HG03354 (cell line): ENCODE measurements at regions not wholly inside any gene's neighbourhood (a gene's known extent, or its start where the extent isn't known, plus 50 kb on each side); places are given as distances from the start of the nearest gene placed in this dataset.

Source experiments
- ATAC-seq: cut with Tn5 transposase; IDR thresholded peaks from one replicate; pipeline ENCODE4 v1.9.1; 2021; ENCODE audit warnings: mild to moderate bottlenecking; ENCODE audit not compliant: unreplicated experiment, poor library complexity, severe bottlenecking

GRCh38 chr14:100955201-100955600 is 51.7 kb upstream of the RTL1 start:
- ATAC-seq = no peak

GRCh38 chr14:100962494-100962893 is 59.0 kb upstream of the RTL1 start:
- no peak for ATAC-seq

GRCh38 chr14:100965296-100965695 is 61.8 kb upstream of the RTL1 start:
- no peak for ATAC-seq

- ATAC-seq = no peak
These were observed 63.7 kb upstream of the RTL1 start for GRCh38 chr14:100967178-100967577.

GRCh38 chr14:100967930-100968329 is 64.4 kb upstream of the RTL1 start:
- ATAC-seq = no peak

GRCh38 chr14:100972118-100972897 is 68.8 kb upstream of the RTL1 start:
- ATAC-seq = no peak

GRCh38 chr14:100975671-100976070 is 72.1 kb upstream of the RTL1 start:
- no peak for ATAC-seq

- ATAC-seq = no peak
These were observed 75.6 kb upstream of the RTL1 start for GRCh38 chr14:100979079-100979478.

DNA sequence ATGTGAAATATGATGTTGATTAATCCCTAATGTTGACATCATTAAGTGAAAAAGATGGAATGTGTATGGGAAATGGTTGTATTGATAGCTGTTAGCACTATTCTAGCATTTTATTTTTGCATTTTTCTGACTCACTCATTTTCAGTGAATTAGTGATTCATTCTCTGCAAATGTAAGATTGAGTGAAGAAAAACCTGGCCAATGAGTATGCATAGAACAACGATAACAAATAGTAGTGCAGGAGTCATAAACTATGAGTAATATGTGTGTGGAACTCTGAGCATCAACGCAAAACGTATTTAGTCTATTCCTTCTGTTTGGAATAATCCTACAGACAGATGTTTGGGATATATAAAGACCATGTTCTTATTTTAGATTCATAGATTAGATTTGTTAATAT is 76.3 kb upstream of the RTL1 start:
- ATAC-seq = no peak

DNA sequence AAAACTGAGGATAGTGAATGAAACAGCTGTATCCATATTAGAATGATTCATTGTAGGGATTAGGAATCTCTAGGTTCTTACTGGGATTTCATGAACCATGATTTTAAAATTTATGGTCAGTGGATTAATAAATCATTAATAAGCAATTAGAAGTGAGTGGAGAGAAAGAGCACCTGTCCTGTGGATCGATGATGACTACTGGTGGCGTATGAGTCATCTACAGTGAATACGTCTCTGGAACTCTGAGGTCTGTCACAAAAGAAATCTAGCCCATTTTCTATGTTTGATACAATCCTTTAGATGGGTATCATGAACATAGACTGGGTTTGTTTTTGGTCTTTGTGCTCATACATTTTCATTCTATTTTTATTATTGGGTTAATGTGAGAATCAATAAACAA is 77.3 kb upstream of the RTL1 start:
- ATAC-seq = no peak

DNA sequence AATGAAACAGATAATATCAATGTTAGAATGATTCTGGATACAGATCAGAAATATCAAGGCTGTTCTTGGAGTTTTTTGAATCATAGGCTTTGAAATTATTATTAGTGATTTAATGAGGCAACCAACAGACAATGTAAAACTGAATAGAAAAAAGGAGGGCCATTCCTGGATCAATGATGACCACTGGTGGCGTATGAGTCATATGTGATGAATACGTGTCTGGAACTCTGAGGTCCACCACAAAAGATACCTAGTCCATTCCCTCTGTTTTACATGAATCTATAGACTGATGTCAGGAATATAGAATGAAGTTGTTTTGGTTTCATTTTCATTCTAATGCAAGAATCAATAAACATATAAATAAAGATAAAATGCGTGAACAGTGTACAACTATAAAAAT is 78.3 kb upstream of the RTL1 start:
- no peak for ATAC-seq

DNA sequence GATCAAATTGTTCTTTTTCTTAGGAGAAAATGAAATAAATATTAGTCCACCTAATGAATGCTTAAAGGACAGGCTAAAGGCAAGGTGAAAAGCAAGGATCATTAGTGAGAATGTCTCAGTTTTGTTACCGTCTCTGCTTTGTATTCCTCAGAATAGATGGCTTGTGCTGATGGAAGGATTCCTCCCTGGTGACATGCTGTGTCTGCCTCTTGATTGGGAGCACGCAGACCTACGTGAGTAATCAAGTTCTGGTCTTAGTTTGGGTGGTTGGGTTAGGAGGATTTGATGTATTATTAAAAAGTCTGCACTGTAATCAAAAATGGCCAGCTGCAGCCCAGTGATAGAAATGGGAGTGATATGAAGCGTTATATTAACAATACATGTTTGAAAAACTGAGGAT is 78.8 kb upstream of the RTL1 start:
- ATAC-seq = no peak

- ATAC-seq = no peak
These were observed 79.2 kb upstream of the RTL1 start for GRCh38 chr14:100982762-100983161.

- ATAC-seq = no peak
These were observed 80.2 kb upstream of the RTL1 start for GRCh38 chr14:100983710-100984109.

DNA sequence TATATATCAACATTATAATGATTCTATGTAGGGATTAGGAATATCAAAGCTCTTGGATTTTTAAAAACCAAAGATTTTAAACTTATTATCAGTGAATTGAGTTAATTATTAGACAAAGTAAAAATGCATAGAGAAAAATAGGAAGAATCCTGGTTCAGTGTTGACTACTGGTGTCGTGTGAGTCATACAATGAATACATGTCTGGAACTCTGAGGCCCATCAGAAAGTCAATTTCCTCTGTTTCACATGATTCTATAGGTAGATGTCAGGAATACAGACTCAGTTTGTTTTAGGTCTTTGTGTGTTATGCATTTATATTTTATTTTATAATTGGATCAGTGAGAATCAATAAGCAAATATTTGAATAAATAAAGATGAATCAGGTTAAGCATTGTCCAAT is 84.5 kb upstream of the RTL1 start:
- no peak for ATAC-seq

- ATAC-seq = peak; percentile 71
These were observed 84.9 kb upstream of the RTL1 start for GRCh38 chr14:100988411-100988900.

- no peak for ATAC-seq
These were observed 85.4 kb upstream of the RTL1 start for GRCh38 chr14:100988956-100989355.

- ATAC-seq = no peak
These were observed 86.4 kb upstream of the RTL1 start for GRCh38 chr14:100989924-100990323.

DNA sequence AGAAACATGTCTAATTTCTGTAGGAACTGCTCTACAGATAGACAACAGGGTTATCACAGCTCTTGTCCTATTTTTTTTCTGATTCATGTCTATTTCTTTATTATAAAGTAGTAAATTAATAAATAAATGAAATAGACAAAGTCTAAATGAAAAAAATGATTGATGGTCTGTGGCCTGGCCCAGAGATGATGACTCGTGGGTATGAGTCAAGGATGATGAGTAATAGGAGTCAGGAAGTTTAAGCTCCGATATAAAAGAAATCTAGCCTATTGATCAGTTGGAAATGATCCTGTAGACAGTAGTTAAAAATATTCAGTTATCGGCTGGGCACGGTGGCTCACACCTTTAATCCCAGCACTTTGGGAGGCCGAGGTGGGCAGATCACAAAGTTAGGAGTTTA is 90.6 kb upstream of the RTL1 start:
- ATAC-seq = no peak

DNA sequence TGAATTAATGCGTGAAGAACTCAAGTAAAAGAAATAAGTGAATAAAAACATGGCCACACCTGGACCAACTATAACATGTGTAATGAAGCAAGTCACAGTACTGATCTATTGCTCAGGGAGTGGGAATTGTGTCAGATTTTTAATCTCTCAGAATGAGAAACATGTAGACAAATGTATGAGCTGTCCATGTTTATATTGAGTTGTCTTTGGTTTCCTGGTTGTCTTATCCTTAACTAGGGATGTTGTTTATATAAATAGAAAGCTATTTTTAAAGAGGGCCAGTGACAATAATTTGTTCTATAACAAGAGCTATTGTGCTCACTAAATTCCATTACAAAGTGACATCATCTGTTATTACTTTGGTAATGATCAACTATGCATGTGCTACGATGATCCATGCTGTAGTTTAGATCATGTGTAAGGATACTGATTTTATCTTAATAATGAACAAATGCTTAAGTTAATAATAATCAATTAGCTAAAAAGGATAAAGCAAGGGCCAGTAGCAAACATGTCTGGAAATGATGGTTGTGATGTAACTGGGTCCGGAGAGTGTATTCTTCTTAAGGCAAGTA is 91.3 kb upstream of the RTL1 start:
- no peak for ATAC-seq

GRCh38 chr14:101000711-101001250 is 97.3 kb upstream of the RTL1 start:
- no peak for ATAC-seq
